ENCODE measurements at regions not wholly inside any gene's neighbourhood (a gene's known extent, or its start where the extent isn't known, plus 50 kb on each side); places are given as distances from the start of the nearest gene placed in this dataset.

- TF ChIP-seq CTCF (IDR thresholded peaks at IDR 0.05) (no peak), EP300 (IDR thresholded peaks at IDR 0.05) (no peak), POLR2AphosphoS5 (IDR thresholded peaks at IDR 0.05) (no peak)
Measured at GRCh38 chr19:30629086-30629485, 256.9 kb downstream of the ZNF536 start.
